ENCODE measurements at regions not wholly inside any gene's neighbourhood (a gene's known extent, or its start where the extent isn't known, plus 50 kb on each side); places are given as distances from the start of the nearest gene placed in this dataset.

- DNase-seq = no peak
Measured at GRCh38 chr19:30130356-30131122, 188.5 kb downstream of the URI1 start.

DNA sequence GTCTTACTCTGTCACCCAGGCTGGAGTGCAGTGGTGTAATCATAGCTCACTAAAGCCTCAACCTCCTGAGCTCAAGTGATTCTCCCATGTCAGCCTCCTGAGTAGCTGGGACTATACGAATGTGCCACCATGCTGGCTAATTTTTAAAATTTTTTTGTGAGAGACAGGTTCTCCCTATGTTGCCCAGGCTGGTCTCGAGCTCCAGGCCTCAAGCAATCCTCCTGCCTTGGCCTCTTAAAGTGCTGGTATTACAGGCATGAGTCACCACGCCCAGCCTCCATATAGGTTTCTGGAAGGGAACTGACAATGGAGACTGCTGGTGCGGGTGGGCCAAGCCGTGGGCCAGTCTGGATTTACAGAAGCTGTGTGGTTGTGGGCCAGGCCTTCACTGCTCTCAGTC is 189.2 kb downstream of the URI1 start:
- no peak for DNase-seq

DNA sequence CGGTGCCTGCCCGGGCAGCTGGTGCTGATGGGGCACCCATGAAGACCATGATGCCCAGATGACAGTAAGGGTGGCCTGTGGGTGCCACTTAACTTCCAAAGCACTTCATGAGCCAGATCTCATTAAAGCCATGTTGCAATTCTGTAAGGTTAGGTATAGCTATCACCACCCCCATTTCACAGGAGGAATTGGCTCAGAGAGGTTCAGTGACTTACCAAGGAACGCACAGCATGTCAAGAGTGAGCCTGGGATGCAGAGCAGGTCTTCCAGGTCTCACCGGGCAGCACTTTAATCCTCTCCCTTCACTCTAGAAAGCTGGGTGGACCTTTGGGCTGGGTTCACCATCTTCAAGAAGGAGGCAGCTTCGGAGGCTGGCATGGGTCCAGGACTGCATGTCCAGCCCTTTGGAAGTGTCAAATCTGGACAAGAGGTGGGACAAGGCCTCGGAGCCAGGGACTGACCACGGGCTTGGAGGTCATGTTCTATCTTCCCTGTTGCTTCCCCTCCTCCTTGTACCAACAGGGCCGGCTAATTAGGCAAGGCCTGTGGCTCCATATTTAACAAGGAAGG is 189.8 kb downstream of the URI1 start:
- no peak for DNase-seq

GRCh38 chr19:30132343-30133075 is 190.5 kb downstream of the URI1 start:
- DNase-seq = no peak

GRCh38 chr19:30133803-30134202 is 191.8 kb downstream of the URI1 start:
- DNase-seq = no peak

DNA sequence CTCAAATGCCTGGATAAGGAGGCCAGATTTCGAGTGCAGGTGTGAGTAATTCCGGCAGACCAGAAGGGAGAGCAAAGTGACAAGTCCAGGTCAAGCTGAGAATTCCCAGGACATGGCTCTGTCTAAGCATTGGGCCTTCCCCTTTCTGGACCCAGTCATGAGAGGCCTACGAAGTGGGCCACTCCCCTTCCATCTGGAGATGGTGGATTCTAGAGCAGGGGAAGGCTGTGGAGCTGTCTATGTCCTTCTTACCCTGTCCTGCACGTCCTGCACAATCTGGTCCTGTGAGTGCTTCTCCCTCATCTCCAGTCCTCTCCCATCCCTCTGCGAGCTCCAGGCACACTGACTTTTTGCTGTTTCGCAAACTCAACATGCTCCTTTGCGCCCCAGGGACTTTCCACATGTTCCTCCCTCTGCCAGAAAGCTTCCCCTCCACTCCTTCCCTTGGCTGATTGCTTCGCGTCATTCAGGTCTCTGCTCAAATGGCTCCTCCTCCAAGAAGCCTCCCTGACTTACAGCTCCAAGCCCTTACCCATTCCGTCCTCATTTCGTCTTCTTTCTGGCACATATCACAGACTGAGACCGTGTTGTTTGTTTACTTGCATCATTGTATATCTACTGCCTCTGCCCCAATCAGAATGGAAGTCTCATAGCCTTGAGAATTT is 193.2 kb downstream of the URI1 start:
- DNase-seq = no peak

- no peak for DNase-seq
Measured at GRCh38 chr19:30135797-30136196, 193.8 kb downstream of the URI1 start.

DNA sequence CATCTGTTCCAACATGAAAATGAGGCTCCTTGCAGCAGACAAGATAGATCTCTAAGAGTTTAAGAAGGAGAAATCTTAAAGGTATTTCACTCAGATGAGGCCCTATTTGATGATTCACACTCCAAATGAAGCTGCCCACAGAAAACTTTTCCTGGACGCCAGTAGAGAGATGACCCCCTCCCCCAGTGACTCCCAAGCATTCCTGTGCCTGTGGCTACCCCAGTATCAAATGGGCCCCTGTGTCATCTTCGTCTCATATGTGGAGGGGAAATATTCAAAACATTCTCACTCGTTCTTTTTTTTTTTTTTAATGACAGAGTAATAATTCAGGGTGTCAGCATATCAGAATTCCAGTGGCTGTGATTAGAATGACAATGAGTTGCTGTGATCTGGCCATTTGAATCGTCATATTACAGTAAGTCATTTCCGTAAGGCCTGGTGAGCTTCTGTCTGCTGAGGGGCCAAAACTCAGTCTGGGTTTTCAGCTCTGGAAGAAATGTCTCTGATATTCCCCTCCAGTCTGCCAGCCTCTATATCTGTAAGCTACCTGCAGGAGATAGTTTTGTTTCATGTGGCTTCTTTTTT is 194.7 kb downstream of the URI1 start:
- DNase-seq = no peak

DNA sequence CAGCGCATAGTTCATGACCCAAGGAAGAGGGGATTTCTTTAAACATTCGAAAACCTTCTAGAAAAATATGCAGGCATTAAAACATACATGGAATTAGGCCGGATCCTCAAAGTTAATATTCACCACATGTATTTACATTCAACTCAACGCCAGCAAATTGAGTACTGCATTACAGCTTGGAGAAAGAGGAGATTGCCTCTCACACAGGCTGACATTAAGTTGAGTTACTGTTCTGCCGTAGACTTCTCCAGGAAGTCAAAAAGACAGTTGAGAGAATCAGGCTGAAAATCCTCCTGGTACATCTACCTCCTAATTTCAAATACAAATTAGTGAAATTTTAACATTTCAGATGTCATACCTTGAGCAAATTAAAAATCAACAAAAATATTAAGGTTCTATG is 195.7 kb downstream of the URI1 start:
- no peak for DNase-seq

DNA sequence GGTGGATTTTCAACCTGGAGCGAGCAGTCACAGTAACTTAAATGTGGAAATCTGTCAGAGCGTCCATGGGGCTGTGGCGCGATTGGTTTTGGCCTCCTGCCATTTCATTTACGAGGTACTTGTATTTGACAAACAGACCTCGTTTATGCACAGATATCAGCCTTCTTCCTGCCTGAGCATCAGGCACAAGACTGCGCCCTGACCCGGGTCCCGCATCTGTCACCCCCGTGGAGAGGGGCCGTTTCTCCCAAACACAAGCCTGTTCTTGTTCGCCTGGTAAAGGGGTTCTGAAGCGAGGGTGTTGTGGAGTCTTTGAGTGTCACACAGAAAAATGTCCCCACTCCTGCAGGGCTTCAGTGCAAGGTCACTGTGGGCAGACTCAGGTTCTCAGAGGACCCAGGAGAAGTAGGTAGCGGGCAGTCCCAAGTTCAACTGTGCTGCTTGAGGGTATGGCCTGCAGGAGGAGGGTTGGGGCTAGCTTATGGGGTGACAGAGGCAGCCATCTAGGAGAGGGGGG is 202.3 kb downstream of the URI1 start:
- peak; percentile 72 for DNase-seq

DNA sequence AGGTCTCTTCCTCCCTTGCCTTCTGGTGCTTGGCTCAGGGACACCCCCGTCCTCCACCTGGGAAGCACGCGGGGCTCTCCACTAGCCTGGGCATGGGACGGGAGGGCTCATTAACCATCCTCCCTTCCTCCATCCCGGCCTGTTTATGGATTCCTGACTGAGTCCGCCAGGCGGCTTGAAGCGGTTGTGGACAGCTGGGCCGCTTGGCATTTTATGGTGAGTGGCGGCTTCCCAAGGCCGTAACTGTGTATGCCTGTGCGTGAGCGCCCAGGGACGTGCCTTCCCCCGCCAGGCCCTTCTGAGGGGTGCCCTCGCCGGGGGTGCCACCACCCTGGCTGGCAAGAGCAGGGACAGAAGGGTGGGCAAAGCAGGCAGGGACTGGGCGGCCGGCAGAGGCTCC is 202.8 kb downstream of the URI1 start:
- no peak for DNase-seq

- DNase-seq = no peak
Measured at GRCh38 chr19:30145467-30145866, 203.4 kb downstream of the URI1 start.

DNA sequence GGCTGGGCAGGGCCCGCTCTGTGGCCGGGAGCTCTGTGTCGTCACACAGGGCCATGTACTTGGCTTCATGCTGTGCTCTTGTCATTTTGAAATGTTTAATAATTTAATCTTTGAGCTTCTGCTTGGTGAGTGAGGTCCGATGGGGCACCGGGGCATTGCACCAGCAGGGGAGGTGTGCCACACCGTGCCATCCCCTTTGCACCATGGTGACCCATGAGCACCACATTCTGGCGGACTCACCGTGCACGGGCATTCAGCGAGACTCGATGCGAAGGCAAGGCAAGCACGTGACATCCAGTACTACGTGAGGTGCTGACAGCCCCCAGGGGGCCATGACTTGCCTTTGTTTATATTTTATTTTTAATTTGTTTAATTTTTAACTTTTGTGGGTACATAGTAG is 204.3 kb downstream of the URI1 start:
- DNase-seq = no peak

DNA sequence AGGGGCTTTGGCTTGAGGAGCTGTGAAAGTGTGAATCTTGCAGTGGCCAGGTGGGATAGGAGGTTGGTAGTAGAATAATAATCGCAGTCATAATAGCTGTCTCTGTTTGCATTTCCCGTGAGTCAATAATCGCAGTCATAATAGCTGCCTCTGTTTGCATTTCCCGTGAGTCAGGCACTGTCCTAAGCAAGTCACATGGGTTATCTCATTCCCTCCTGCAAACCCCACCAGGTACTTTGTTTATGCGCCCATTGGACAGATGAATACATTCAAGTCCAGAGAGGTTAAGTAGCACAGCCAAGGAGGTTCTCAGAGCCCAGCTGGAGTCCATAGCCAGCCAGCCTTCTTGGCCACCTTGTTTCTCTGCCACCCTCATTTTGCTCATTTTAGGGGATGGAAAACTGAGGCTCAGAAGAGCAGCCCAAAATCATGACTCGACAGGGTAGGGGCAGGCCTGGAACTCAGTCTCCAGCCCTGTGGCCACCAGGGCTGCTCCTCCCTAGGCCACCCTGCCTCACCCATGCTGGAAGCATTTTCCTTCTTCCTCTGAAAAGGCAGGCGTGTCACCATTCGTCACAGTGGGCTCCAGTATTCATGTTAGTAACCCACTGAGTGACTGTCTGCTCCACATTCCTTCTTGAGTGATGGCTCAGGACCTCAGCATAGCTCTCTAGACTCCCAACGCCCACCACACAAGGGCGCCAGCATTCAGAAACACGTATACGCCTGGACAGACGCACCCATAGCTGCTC is 206.2 kb downstream of the URI1 start:
- no peak for DNase-seq

GRCh38 chr19:30148803-30149202 is 206.8 kb downstream of the URI1 start:
- no peak for DNase-seq

- DNase-seq = no peak
Measured at GRCh38 chr19:30149300-30149699, 207.3 kb downstream of the URI1 start.

DNA sequence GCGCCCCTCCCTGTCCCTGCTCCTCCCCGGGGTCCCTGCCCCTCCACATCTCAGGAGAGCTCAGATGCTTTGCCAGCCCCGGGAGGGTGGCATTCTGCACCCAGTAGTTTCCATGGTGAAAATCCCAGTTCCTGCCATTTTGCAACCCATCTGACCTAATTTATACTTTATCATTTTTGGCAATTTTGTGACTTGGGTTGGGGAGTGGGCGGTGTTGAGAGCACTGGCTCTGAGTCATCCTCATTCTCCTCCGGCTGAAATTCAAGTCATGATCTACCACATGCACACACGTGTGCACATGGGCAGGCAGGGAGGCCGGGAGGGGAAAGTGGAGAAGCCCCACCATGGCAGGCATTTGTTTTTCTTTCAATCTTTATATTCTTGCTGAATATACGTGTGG is 208.6 kb downstream of the URI1 start:
- no peak for DNase-seq

- no peak for DNase-seq
Measured at GRCh38 chr19:30151081-30151480, 209.0 kb downstream of the URI1 start.

- no peak for DNase-seq
Measured at GRCh38 chr19:30152510-30153291, 210.7 kb downstream of the URI1 start.

DNA sequence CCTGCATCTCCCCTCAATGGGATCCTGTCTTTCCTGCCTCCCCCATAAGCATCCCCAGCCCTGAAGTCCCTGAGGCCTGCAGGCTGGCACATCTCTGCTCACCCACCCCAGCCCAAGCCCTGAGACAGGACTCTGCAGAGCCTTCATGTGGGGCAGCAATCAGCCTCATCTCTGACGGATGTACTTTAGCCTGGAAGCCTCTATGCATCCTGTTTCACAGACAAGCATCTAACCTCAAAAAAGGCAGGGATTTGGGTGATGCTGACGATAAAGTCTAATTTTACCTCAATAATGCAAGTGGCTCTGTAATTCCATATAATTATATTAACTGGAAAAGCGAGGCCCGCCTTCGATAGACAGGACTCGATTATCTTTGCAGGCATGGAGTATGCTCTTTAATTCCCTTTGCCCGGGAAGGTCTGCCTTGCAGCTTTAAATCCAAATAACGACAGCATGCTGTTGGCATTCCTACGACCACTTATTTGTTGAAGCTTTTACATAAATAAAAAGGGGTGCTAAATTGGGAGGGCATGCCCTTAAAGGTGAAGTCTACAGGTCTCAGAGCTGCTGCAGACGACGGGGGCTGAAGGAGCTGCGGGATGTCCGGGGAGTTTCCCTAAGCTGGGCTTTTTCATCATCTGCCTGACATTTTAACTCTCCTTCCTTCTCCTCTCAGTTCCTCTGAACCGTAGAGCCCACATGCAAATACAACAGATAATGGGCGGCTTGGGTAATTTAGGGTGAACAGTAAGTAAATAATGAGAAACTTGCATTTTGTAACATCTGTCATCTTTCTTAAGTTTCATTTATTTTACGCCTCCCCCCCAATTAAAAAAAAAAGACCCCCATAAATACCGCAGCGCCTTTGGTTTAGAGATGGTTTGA is 211.5 kb downstream of the URI1 start:
- no peak for DNase-seq
